GM23338 (cell line): ENCODE measurements at regions not wholly inside any gene's neighbourhood (a gene's known extent, or its start where the extent isn't known, plus 50 kb on each side); places are given as distances from the start of the nearest gene placed in this dataset.

Experiments
- ATAC-seq: fragments of 200-7000 bp; cut with Tn5 transposase; 3 replicates; pipeline ENCODE4 v1.9.1; 2020
- DNase-seq: peaks from one replicate; pipeline ENCODE4 v3.0.0-alpha.2; 2015; ENCODE audit warnings: low spot score
- H2AFZ ChIP-seq: fragments of 200-600 bp; sonication (generic); 2 replicates; pipeline ENCODE4 v1.8.0; 2016; ENCODE audit warnings: antibody characterized with exemption, mild to moderate bottlenecking, moderate library complexity
- H3F3A ChIP-seq: fragments of 200-600 bp; sonication (generic); replicated peaks from 2 replicates; pipeline ENCODE4 v1.8.0; 2017; ENCODE audit warnings: antibody characterized with exemption, mixed run types, low read depth
- H3K27ac ChIP-seq: fragments of 200-600 bp; sonication (generic); 2 replicates; pipeline ENCODE4 v1.6.1; 2016; ENCODE audit warnings: low read depth
- H3K27me3 ChIP-seq: fragments of 200-600 bp; sonication (generic); 2 replicates; pipeline ENCODE4 v1.8.0; 2016; ENCODE audit warnings: mild to moderate bottlenecking, mixed run types, moderate library complexity; ENCODE audit not compliant: insufficient read depth
- H3K36me3 ChIP-seq: fragments of 200-600 bp; sonication (generic); 2 replicates; pipeline ENCODE4 v1.8.0; 2016; ENCODE audit warnings: mild to moderate bottlenecking; ENCODE audit not compliant: insufficient read depth
- H3K4me1 ChIP-seq: fragments of 200-600 bp; sonication (generic); 2 replicates; pipeline ENCODE4 v1.8.0; 2016; ENCODE audit warnings: mild to moderate bottlenecking, moderate library complexity; ENCODE audit not compliant: insufficient read depth
- H3K4me2 ChIP-seq: fragments of 200-600 bp; sonication (generic); 2 replicates; pipeline ENCODE4 v1.7.1; 2017; ENCODE audit warnings: mixed run types
- H3K4me3 ChIP-seq: fragments of 200-600 bp; sonication (generic); 2 replicates; pipeline ENCODE4 v1.6.1; 2016; ENCODE audit warnings: mixed run types
- H3K79me2 ChIP-seq: fragments of 200-600 bp; sonication (generic); replicated peaks from 2 replicates; pipeline ENCODE4 v1.8.0; 2017; ENCODE audit warnings: mild to moderate bottlenecking; ENCODE audit not compliant: insufficient read depth
- H3K9me2 ChIP-seq: fragments of 200-600 bp; sonication (generic); 2 replicates; pipeline ENCODE4 v1.8.0; 2017; ENCODE audit not compliant: insufficient read depth
- H4K20me1 ChIP-seq: fragments of 200-600 bp; sonication (generic); replicated peaks from 2 replicates; pipeline ENCODE4 v1.8.0; 2017; ENCODE audit warnings: mild to moderate bottlenecking; ENCODE audit not compliant: insufficient read depth
- H3K27ac Mint-ChIP-seq: 2 replicates; pipeline ENCODE4 v1.8.0; 2020; ENCODE audit warnings: inconsistent platforms, mild to moderate bottlenecking, moderate library complexity, mixed read lengths
- H3K27me3 Mint-ChIP-seq: 3 replicates; pipeline ENCODE4 v1.8.0; 2022; ENCODE audit warnings: low read depth, mild to moderate bottlenecking, moderate library complexity, mixed read lengths, inconsistent platforms; ENCODE audit not compliant: insufficient read depth, poor library complexity
- H3K36me3 Mint-ChIP-seq: 3 replicates; pipeline ENCODE4 v1.8.0; 2021; ENCODE audit warnings: low read depth, mild to moderate bottlenecking, inconsistent platforms, moderate library complexity, mixed read lengths
- H3K4me1 Mint-ChIP-seq: 3 replicates; pipeline ENCODE4 v1.8.0; 2020; ENCODE audit warnings: mild to moderate bottlenecking, inconsistent platforms, mixed read lengths
- H3K4me3 Mint-ChIP-seq: 3 replicates; pipeline ENCODE4 v1.8.0; 2021; ENCODE audit warnings: moderate library complexity, mild to moderate bottlenecking, inconsistent platforms, mixed read lengths
- H3K9me3 Mint-ChIP-seq: 3 replicates; pipeline ENCODE4 v1.8.0; 2020; ENCODE audit warnings: moderate library complexity, mild to moderate bottlenecking, inconsistent platforms, mixed read lengths
- CREB1 ChIP-seq: fragments of 250-450 bp; sonication (Bioruptor Pico); IDR thresholded peaks from 2 replicates; pipeline ENCODE4 v1.5.0; 2020; ENCODE audit warnings: low read depth, mild to moderate bottlenecking, moderate library complexity
- EZH2 ChIP-seq: fragments of 200-600 bp; sonication (generic); IDR thresholded peaks from one replicate; pipeline ENCODE4 v1.8.0; 2017; ENCODE audit warnings: antibody characterized with exemption, mild to moderate bottlenecking, low read depth; ENCODE audit not compliant: unreplicated experiment
- JUNB ChIP-seq: IDR thresholded peaks from one replicate; pipeline ENCODE4 v1.6.1; 2016; ENCODE audit warnings: antibody characterized with exemption; ENCODE audit not compliant: unreplicated experiment
- NANOG ChIP-seq: IDR thresholded peaks from 2 replicates; pipeline ENCODE4 v1.6.1; 2016; ENCODE audit warnings: antibody characterized with exemption, borderline replicate concordance
- POLR2AphosphoS5 ChIP-seq: IDR thresholded peaks from 2 replicates; pipeline ENCODE4 v1.6.1; 2016; ENCODE audit warnings: antibody characterized with exemption, low read depth
- STAT1 ChIP-seq: IDR thresholded peaks from one replicate; pipeline ENCODE4 v1.6.1; 2016; ENCODE audit warnings: antibody characterized with exemption; ENCODE audit not compliant: unreplicated experiment
- ZNF114 ChIP-seq: fragments of 250-450 bp; sonication (Bioruptor Pico); IDR thresholded peaks from 2 replicates; pipeline ENCODE4 v1.5.0; 2020; ENCODE audit warnings: mild to moderate bottlenecking, moderate library complexity
- ZNF331 ChIP-seq: fragments of 250-450 bp; sonication (Bioruptor Pico); IDR thresholded peaks from 2 replicates; pipeline ENCODE4 v1.5.0; 2020; ENCODE audit warnings: low read depth, mild to moderate bottlenecking, moderate library complexity
- TF ChIP-seq, protein P1 (sequence below): IDR thresholded peaks from one replicate; pipeline ENCODE4 v1.6.1; 2018; ENCODE audit warnings: antibody characterized with exemption; ENCODE audit not compliant: unreplicated experiment
- TF ChIP-seq, protein P2 (sequence below): fragments of 250-450 bp; sonication (Bioruptor Pico); IDR thresholded peaks from 2 replicates; pipeline ENCODE4 v1.5.0; 2020; ENCODE audit warnings: mild to moderate bottlenecking, moderate library complexity

DNA sequence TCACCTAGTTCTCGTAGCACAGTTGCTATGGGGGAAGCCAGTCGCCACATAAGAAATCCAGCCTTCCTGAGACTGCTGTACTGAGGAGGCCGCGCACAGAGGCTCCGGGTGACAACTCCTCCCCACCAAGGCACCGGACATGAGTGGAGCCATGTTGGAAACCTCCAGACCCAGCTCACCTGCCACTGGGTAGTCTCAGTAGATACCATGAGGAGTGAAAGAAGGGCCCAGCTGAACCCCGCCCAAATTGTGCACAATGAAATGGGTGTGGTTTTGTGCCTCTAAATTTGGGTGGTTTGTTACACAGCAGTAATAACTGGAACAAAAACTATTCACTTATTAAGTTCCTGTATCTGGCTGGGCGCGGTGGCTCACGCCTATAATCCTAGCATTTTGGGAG is 198.7 kb downstream of the BCOR start:
- Mint-ChIP-seq H3K4me1 (peaks cover 41% of the 10 kb centered on the region; the same call in 2 of the 3 replicates), H3K27ac (no peak overlapping the region), H3K4me3 (no peak overlapping the region), H3K27me3 (peaks cover 10% of the 10 kb centered on the region), H3K36me3 (no peaks in the 10 kb centered on the region), H3K9me3 (no peaks in the 10 kb centered on the region)
- no peaks in the 10 kb centered on the region for H3K27me3 ChIP-seq
- no peak for ATAC-seq
- H3K36me3 ChIP-seq = no peaks in the 10 kb centered on the region
- H2AFZ ChIP-seq = no peak overlapping the region
- no peaks in the 10 kb centered on the region for H3K9me2 ChIP-seq
- H3K4me3 ChIP-seq = no peak overlapping the region
- DNase-seq = no peak
- H3F3A ChIP-seq = no peaks in the 10 kb centered on the region
- H4K20me1 ChIP-seq = no peaks in the 10 kb centered on the region
- no peaks in the 10 kb centered on the region for H3K4me1 ChIP-seq
- H3K79me2 ChIP-seq = no peaks in the 10 kb centered on the region
- no peak overlapping the region for H3K27ac ChIP-seq
- TF ChIP-seq EZH2 = no peak
- H3K4me2 ChIP-seq = no peak overlapping the region

GRCh38 chrX:39899856-39900776 is 197.6 kb downstream of the BCOR start:
- peaks cover 37% of the 10 kb centered on the region; the same call in 2 of the 3 replicates for H3K4me1 Mint-ChIP-seq
- no peaks in the 10 kb centered on the region for H3F3A ChIP-seq
- DNase-seq (no peak), ATAC-seq (no peak)
- no peak overlapping the region for H3K4me3 ChIP-seq
- H3K27ac Mint-ChIP-seq = no peak overlapping the region
- H2AFZ ChIP-seq = no peak overlapping the region
- no peak overlapping the region for H3K27ac ChIP-seq
- peaks cover 12% of the 10 kb centered on the region for H3K27me3 Mint-ChIP-seq
- H3K4me3 Mint-ChIP-seq = no peak overlapping the region
- H3K36me3 ChIP-seq = no peaks in the 10 kb centered on the region
- H3K4me1 ChIP-seq = no peaks in the 10 kb centered on the region
- H3K9me3 Mint-ChIP-seq = no peaks in the 10 kb centered on the region
- no peaks in the 10 kb centered on the region for H3K36me3 Mint-ChIP-seq
- H3K27me3 ChIP-seq = no peaks in the 10 kb centered on the region
- no peak overlapping the region; the same call in 1 of the 2 replicates for H3K4me2 ChIP-seq
- no peaks in the 10 kb centered on the region for H3K79me2 ChIP-seq
- H3K9me2 ChIP-seq = no peaks in the 10 kb centered on the region
- no peaks in the 10 kb centered on the region for H4K20me1 ChIP-seq
- TF ChIP-seq, protein P1, sequence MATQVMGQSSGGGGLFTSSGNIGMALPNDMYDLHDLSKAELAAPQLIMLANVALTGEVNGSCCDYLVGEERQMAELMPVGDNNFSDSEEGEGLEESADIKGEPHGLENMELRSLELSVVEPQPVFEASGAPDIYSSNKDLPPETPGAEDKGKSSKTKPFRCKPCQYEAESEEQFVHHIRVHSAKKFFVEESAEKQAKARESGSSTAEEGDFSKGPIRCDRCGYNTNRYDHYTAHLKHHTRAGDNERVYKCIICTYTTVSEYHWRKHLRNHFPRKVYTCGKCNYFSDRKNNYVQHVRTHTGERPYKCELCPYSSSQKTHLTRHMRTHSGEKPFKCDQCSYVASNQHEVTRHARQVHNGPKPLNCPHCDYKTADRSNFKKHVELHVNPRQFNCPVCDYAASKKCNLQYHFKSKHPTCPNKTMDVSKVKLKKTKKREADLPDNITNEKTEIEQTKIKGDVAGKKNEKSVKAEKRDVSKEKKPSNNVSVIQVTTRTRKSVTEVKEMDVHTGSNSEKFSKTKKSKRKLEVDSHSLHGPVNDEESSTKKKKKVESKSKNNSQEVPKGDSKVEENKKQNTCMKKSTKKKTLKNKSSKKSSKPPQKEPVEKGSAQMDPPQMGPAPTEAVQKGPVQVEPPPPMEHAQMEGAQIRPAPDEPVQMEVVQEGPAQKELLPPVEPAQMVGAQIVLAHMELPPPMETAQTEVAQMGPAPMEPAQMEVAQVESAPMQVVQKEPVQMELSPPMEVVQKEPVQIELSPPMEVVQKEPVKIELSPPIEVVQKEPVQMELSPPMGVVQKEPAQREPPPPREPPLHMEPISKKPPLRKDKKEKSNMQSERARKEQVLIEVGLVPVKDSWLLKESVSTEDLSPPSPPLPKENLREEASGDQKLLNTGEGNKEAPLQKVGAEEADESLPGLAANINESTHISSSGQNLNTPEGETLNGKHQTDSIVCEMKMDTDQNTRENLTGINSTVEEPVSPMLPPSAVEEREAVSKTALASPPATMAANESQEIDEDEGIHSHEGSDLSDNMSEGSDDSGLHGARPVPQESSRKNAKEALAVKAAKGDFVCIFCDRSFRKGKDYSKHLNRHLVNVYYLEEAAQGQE = no peak
- TF ChIP-seq NANOG = no peak
- TF ChIP-seq ZNF114 = no peak
- TF ChIP-seq, protein P2, sequence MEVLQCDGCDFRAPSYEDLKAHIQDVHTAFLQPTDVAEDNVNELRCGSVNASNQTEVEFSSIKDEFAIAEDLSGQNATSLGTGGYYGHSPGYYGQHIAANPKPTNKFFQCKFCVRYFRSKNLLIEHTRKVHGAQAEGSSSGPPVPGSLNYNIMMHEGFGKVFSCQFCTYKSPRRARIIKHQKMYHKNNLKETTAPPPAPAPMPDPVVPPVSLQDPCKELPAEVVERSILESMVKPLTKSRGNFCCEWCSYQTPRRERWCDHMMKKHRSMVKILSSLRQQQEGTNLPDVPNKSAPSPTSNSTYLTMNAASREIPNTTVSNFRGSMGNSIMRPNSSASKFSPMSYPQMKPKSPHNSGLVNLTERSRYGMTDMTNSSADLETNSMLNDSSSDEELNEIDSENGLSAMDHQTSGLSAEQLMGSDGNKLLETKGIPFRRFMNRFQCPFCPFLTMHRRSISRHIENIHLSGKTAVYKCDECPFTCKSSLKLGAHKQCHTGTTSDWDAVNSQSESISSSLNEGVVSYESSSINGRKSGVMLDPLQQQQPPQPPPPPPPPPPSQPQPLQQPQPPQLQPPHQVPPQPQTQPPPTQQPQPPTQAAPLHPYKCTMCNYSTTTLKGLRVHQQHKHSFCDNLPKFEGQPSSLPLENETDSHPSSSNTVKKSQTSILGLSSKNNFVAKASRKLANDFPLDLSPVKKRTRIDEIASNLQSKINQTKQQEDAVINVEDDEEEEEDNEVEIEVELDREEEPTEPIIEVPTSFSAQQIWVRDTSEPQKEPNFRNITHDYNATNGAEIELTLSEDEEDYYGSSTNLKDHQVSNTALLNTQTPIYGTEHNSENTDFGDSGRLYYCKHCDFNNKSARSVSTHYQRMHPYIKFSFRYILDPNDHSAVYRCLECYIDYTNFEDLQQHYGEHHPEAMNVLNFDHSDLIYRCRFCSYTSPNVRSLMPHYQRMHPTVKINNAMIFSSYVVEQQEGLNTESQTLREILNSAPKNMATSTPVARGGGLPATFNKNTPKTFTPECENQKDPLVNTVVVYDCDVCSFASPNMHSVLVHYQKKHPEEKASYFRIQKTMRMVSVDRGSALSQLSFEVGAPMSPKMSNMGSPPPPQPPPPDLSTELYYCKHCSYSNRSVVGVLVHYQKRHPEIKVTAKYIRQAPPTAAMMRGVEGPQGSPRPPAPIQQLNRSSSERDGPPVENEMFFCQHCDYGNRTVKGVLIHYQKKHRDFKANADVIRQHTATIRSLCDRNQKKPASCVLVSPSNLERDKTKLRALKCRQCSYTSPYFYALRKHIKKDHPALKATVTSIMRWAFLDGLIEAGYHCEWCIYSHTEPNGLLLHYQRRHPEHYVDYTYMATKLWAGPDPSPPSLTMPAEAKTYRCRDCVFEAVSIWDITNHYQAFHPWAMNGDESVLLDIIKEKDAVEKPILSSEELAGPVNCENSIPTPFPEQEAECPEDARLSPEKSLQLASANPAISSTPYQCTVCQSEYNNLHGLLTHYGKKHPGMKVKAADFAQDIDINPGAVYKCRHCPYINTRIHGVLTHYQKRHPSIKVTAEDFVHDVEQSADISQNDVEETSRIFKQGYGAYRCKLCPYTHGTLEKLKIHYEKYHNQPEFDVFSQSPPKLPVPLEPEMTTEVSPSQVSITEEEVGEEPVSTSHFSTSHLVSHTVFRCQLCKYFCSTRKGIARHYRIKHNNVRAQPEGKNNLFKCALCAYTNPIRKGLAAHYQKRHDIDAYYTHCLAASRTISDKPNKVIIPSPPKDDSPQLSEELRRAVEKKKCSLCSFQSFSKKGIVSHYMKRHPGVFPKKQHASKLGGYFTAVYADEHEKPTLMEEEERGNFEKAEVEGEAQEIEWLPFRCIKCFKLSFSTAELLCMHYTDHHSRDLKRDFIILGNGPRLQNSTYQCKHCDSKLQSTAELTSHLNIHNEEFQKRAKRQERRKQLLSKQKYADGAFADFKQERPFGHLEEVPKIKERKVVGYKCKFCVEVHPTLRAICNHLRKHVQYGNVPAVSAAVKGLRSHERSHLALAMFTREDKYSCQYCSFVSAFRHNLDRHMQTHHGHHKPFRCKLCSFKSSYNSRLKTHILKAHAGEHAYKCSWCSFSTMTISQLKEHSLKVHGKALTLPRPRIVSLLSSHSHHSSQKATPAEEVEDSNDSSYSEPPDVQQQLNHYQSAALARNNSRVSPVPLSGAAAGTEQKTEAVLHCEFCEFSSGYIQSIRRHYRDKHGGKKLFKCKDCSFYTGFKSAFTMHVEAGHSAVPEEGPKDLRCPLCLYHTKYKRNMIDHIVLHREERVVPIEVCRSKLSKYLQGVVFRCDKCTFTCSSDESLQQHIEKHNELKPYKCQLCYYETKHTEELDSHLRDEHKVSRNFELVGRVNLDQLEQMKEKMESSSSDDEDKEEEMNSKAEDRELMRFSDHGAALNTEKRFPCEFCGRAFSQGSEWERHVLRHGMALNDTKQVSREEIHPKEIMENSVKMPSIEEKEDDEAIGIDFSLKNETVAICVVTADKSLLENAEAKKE = no peak
- TF ChIP-seq CREB1 = no peak
- TF ChIP-seq STAT1 = no peak
- no peak for TF ChIP-seq EZH2
- TF ChIP-seq JUNB = no peak
- no peak for TF ChIP-seq ZNF331
- TF ChIP-seq POLR2AphosphoS5 = no peak
